ENCODE measurements at regions not wholly inside any gene's neighbourhood (a gene's known extent, or its start where the extent isn't known, plus 50 kb on each side); places are given as distances from the start of the nearest gene placed in this dataset.

- Histone ChIP-seq H3K4me3 (ENCODE audit: low read depth, low read length) (no peak overlapping the region), H3K27me3 (ENCODE audit: control insufficient read depth, insufficient read depth, low read length) (no peaks in the 10 kb centered on the region), H3K36me3 (ENCODE audit: control insufficient read depth, insufficient read depth, low read length) (no peaks in the 10 kb centered on the region)
- TF ChIP-seq, protein P1, sequence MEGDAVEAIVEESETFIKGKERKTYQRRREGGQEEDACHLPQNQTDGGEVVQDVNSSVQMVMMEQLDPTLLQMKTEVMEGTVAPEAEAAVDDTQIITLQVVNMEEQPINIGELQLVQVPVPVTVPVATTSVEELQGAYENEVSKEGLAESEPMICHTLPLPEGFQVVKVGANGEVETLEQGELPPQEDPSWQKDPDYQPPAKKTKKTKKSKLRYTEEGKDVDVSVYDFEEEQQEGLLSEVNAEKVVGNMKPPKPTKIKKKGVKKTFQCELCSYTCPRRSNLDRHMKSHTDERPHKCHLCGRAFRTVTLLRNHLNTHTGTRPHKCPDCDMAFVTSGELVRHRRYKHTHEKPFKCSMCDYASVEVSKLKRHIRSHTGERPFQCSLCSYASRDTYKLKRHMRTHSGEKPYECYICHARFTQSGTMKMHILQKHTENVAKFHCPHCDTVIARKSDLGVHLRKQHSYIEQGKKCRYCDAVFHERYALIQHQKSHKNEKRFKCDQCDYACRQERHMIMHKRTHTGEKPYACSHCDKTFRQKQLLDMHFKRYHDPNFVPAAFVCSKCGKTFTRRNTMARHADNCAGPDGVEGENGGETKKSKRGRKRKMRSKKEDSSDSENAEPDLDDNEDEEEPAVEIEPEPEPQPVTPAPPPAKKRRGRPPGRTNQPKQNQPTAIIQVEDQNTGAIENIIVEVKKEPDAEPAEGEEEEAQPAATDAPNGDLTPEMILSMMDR (IDR thresholded peaks at IDR 0.05; ENCODE audit: insufficient read depth, low read depth, low read length), result no peak
- ChIA-PET POLR2A (no interaction called here), CTCF (no interaction called here)
- DNase-seq (ENCODE audit: low read depth), result no peak
Observed at GRCh38 chr5:130555429-130555828, 609.6 kb downstream of the HINT1 start.

- H3K4me3 ChIP-seq (ENCODE audit: low read depth, low read length), result no peak overlapping the region
- TF ChIP-seq, protein P1 (IDR thresholded peaks at IDR 0.05; ENCODE audit: insufficient read depth, low read depth, low read length), result no peak
- POLR2A ChIA-PET, result no interaction called here
- CTCF ChIA-PET, result no interaction called here
- no peaks in the 10 kb centered on the region for H3K36me3 ChIP-seq (ENCODE audit: control insufficient read depth, insufficient read depth, low read length)
- no peak for DNase-seq (ENCODE audit: low read depth)
- no peaks in the 10 kb centered on the region for H3K27me3 ChIP-seq (ENCODE audit: control insufficient read depth, insufficient read depth, low read length)
Observed at GRCh38 chr5:130550562-130550928, 614.5 kb downstream of the HINT1 start.

- CTCF ChIA-PET, result no interaction called here
- no peak overlapping the region for H3K4me3 ChIP-seq (ENCODE audit: low read depth, low read length)
Observed at GRCh38 chr5:130549884-130550561, 615.0 kb downstream of the HINT1 start.

GRCh38 chr5:130546211-130546610 lies 618.8 kb downstream of the HINT1 start:
- H3K4me3 ChIP-seq (ENCODE audit: low read depth, low read length), result no peak overlapping the region
- POLR2A ChIA-PET, result no interaction called here
- H3K36me3 ChIP-seq (ENCODE audit: control insufficient read depth, insufficient read depth, low read length), result no peaks in the 10 kb centered on the region
- CTCF ChIA-PET, result no interaction called here
- no peaks in the 10 kb centered on the region for H3K27me3 ChIP-seq (ENCODE audit: control insufficient read depth, insufficient read depth, low read length)
- TF ChIP-seq, protein P1 (IDR thresholded peaks at IDR 0.05; ENCODE audit: insufficient read depth, low read depth, low read length), result no peak
- no peak for DNase-seq (ENCODE audit: low read depth)

More at GRCh38 chr5:130549884-130550561, 615.0 kb downstream of the HINT1 start:
- POLR2A ChIA-PET, result no interaction called here
- Histone ChIP-seq H3K36me3 (ENCODE audit: control insufficient read depth, insufficient read depth, low read length) (no peaks in the 10 kb centered on the region), H3K27me3 (ENCODE audit: control insufficient read depth, insufficient read depth, low read length) (no peaks in the 10 kb centered on the region)
- DNase-seq (ENCODE audit: low read depth), result no peak
- TF ChIP-seq, protein P1 (IDR thresholded peaks at IDR 0.05; ENCODE audit: insufficient read depth, low read depth, low read length), result no peak

- no peaks in the 10 kb centered on the region for H3K27me3 ChIP-seq (ENCODE audit: control insufficient read depth, insufficient read depth, low read length)
- CTCF ChIA-PET, result no interaction called here
- no peaks in the 10 kb centered on the region for H3K36me3 ChIP-seq (ENCODE audit: control insufficient read depth, insufficient read depth, low read length)
- POLR2A ChIA-PET, result no interaction called here
- TF ChIP-seq, protein P1 (IDR thresholded peaks at IDR 0.05; ENCODE audit: insufficient read depth, low read depth, low read length), result no peak
- DNase-seq (ENCODE audit: low read depth), result no peak
- H3K4me3 ChIP-seq (ENCODE audit: low read depth, low read length), result no peak overlapping the region
Observed at GRCh38 chr5:130545291-130545690, 619.8 kb downstream of the HINT1 start.
